Fibroblast of lung (primary cell): ENCODE measurements at regions not wholly inside any gene's neighbourhood (a gene's known extent, or its start where the extent isn't known, plus 50 kb on each side); places are given as distances from the start of the nearest gene placed in this dataset.
A peak's percentile ranks its signal among the peaks of the same experiment; 100 is the strongest.
"Not testable (repeated sequence)": the region's sequence is repeated elsewhere in the genome, so short reads cannot be mapped to it uniquely, and the experiment has no call there.

Experiments
- DNase-seq, 2 donors: peaks; one replicate each; pipeline versions ENCODE4 v3.0.0 to v3.0.0-alpha.2; 2010; ENCODE audit warnings: low read depth in 2 of 2
- H2AFZ ChIP-seq: 2 replicates; pipeline ENCODE4 v1.5.1; 2012; ENCODE audit warnings: low read length, control low read depth, inconsistent platforms
- H3K27ac ChIP-seq: 2 replicates; pipeline ENCODE4 v1.5.1; 2011; ENCODE audit warnings: low read length, control low read depth; ENCODE audit not compliant: insufficient read depth
- H3K27me3 ChIP-seq: 2 replicates; pipeline ENCODE4 v1.5.1; 2011; ENCODE audit warnings: mild to moderate bottlenecking, low read length; ENCODE audit not compliant: control insufficient read depth, insufficient read depth
- H3K36me3 ChIP-seq: 2 replicates; pipeline ENCODE4 v1.5.1; 2011; ENCODE audit warnings: low read length; ENCODE audit not compliant: control insufficient read depth, insufficient read depth
- H3K4me1 ChIP-seq: 2 replicates; pipeline ENCODE4 v1.5.1; 2011; ENCODE audit warnings: low read length; ENCODE audit not compliant: control insufficient read depth, insufficient read depth; ENCODE audit errors: extremely low read depth
- H3K4me2 ChIP-seq: 2 replicates; pipeline ENCODE4 v1.5.1; 2011; ENCODE audit warnings: low read length, control low read depth; ENCODE audit not compliant: insufficient read depth; ENCODE audit errors: extremely low read depth
- H3K4me3 ChIP-seq, 4 experiments: fragments of 200-600 bp in 1 of 4; sonication (generic) in 1 of 4; replicated peaks in 1 of 4; 2 replicates each; pipeline ENCODE4 v1.5.1; 2011 to 2016; ENCODE audit warnings: low read length in 4 of 4, low read depth in 3 of 4, mild to moderate bottlenecking in 3 of 4, control low read depth in 2 of 4, inconsistent platforms in 1 of 4, mixed read lengths in 1 of 4; ENCODE audit not compliant: insufficient read depth in 1 of 4; ENCODE audit errors: control extremely low read depth in 1 of 4
- H3K79me2 ChIP-seq: 2 replicates; pipeline ENCODE4 v1.5.1; 2012; ENCODE audit warnings: mild to moderate bottlenecking, low read length, inconsistent platforms; ENCODE audit not compliant: control insufficient read depth, insufficient read depth
- H3K9ac ChIP-seq: 2 replicates; pipeline ENCODE4 v1.5.1; 2011; ENCODE audit warnings: mild to moderate bottlenecking, low read length, control low read depth; ENCODE audit not compliant: insufficient read depth
- H3K9me3 ChIP-seq: 2 replicates; pipeline ENCODE4 v1.5.1; 2012; ENCODE audit warnings: low read depth, low read length; ENCODE audit not compliant: control insufficient read depth, insufficient read depth
- H4K20me1 ChIP-seq: 2 replicates; pipeline ENCODE4 v1.5.1; 2011; ENCODE audit warnings: low read length; ENCODE audit not compliant: control insufficient read depth, insufficient read depth; ENCODE audit errors: extremely low read depth
- CTCF ChIP-seq, 2 donors: IDR thresholded peaks in 1 of 2; conservative IDR thresholded peaks in 1 of 2; 1 replicate in 1 of 2; 2 replicates in 1 of 2; pipeline ENCODE4 v1.5.1; 2011 to 2012; ENCODE audit warnings: low read length in 2 of 2, control low read depth in 1 of 2, inconsistent platforms in 1 of 2, low read depth in 1 of 2, mild to moderate bottlenecking in 1 of 2
- EZH2 ChIP-seq: IDR thresholded peaks from 2 replicates; pipeline ENCODE4 v1.5.1; 2012; ENCODE audit warnings: low read length, control low read depth, mild to moderate bottlenecking; ENCODE audit errors: missing control alignments

DNA sequence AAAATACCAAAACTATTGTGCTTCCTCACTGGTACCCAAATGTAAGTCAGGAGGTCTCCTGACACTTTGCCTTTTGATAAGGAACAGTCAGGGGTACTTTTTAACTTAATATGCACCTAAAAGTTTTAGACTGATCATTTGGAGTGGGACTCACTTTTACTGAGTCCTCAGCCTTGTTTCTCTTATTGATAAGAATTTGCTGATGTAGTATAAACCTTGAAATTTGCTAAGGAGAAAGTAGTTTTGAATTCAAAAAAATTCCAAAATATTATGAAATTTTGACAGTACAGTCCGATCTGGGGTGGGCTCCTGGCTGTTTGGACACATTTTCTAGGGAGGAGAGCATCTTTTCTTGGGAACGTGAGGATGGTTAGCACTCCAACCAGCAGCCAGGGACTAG lies 91.4 kb upstream of the GATB start:
- Histone ChIP-seq H2AFZ (no peak overlapping the region), H3K79me2 (no peaks in the 10 kb centered on the region), H3K27me3 (no peaks in the 10 kb centered on the region), H3K4me3 (no peak overlapping the region), H3K9ac (no peak overlapping the region), H3K27ac (no peak overlapping the region), H4K20me1 (no peaks in the 10 kb centered on the region), H3K4me1 (no peaks in the 10 kb centered on the region), H3K9me3 (no peaks in the 10 kb centered on the region), H3K36me3 (no peaks in the 10 kb centered on the region), H3K4me2 (no peak overlapping the region)
- no peak for DNase-seq
- TF ChIP-seq CTCF (conservative IDR thresholded peaks at IDR 0.05 in 1 of 2, IDR thresholded peaks at IDR 0.05 in 1 of 2; ENCODE audit: low read depth in 1 of 2, low read length in 2 of 2) (no peak), EZH2 (no peak)

DNA sequence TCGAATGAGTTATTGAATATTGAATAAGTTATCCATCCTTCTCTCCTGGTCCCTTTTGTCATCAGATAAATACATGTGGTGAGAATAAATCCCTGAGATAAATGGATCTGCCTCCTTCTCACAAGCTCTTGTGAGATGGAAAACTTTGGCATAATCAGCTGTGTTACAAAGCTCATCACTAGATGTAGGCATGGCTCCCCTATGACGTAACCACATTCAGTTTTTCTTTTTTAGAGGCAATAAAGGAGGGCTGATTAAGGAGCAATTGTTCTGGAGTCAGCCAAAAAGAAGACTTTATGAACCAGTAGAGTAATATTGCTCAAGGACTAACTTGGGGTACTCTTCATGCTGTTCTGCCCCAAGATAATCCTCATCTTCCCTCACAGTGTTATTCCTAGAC lies 90.5 kb upstream of the GATB start:
- Histone ChIP-seq H3K4me3 (no peak overlapping the region), H3K9ac (no peak overlapping the region), H2AFZ (no peak overlapping the region), H3K27ac (no peak overlapping the region), H3K36me3 (no peaks in the 10 kb centered on the region), H3K79me2 (no peaks in the 10 kb centered on the region), H4K20me1 (no peaks in the 10 kb centered on the region), H3K4me1 (no peaks in the 10 kb centered on the region), H3K4me2 (no peak overlapping the region), H3K27me3 (no peaks in the 10 kb centered on the region), H3K9me3 (no peaks in the 10 kb centered on the region)
- no peak for DNase-seq
- TF ChIP-seq EZH2 = no peak
- TF ChIP-seq CTCF (conservative IDR thresholded peaks at IDR 0.05 in 1 of 2, IDR thresholded peaks at IDR 0.05 in 1 of 2; ENCODE audit: low read depth in 1 of 2, low read length in 2 of 2) = no peak

DNA sequence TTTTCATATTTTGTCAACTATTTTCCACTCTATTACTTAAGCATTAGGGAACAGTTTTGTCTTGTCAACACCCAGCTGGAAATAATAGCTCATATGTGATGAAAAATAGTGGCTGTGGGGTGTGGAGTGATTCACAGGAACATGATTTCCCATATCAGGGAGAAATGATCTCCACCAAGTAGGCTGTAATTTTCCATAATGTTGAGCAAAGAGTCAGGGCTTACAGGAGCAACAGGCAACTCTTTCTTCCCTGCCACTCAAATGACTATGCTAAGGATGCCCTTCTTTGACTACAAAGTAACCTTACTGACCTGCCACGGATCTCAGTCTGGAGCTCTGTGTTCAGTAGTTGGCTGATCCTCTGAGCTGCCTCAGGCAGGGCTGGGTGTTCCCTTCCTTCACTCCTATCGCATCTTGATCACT lies 90.0 kb upstream of the GATB start:
- no peak overlapping the region for H3K9ac ChIP-seq
- H3K4me1 ChIP-seq = no peaks in the 10 kb centered on the region
- H4K20me1 ChIP-seq = no peaks in the 10 kb centered on the region
- H3K9me3 ChIP-seq = no peaks in the 10 kb centered on the region
- H3K4me2 ChIP-seq = no peak overlapping the region
- H3K27me3 ChIP-seq = no peaks in the 10 kb centered on the region
- H3K4me3 ChIP-seq = no peak overlapping the region
- TF ChIP-seq EZH2 (no peak), CTCF (conservative IDR thresholded peaks at IDR 0.05 in 1 of 2, IDR thresholded peaks at IDR 0.05 in 1 of 2; ENCODE audit: low read depth in 1 of 2, low read length in 2 of 2) (no peak)
- no peak overlapping the region for H2AFZ ChIP-seq
- no peaks in the 10 kb centered on the region for H3K79me2 ChIP-seq
- no peak overlapping the region for H3K27ac ChIP-seq
- DNase-seq = peak in 1 of 2 donors; percentile 57
- no peaks in the 10 kb centered on the region for H3K36me3 ChIP-seq

GRCh38 chr4:151845551-151845950 lies 84.7 kb upstream of the GATB start:
- not testable (repeated sequence) for H3K4me1 ChIP-seq, H3K9ac ChIP-seq, H3K27me3 ChIP-seq, H3K79me2 ChIP-seq, H3K4me3 ChIP-seq, H2AFZ ChIP-seq, H3K27ac ChIP-seq, H3K36me3 ChIP-seq, H4K20me1 ChIP-seq, DNase-seq, H3K4me2 ChIP-seq, H3K9me3 ChIP-seq
